Left lung (tissue), 4 donors: ENCODE measurements at regions not wholly inside any gene's neighbourhood (a gene's known extent, or its start where the extent isn't known, plus 50 kb on each side); places are given as distances from the start of the nearest gene placed in this dataset.

Source experiments
- ATAC-seq: fragments of 200-7000 bp; cut with Tn5 transposase; one replicate; pipeline ENCODE4 v1.9.1; 2020; ENCODE audit warnings: moderate library complexity
- DNase-seq, 4 donors: peaks; one replicate each; pipeline ENCODE4 v3.0.0-alpha.2; 2013 to 2020
- H3K27ac ChIP-seq, 2 donors: fragments of 200-600 bp; sonication (generic) in 1 of 2; one replicate each; pipeline versions ENCODE4 v1.5.0 to v1.8.0; 2020 to 2021
- H3K27me3 ChIP-seq, 2 donors: fragments of 200-600 bp; sonication (generic) in 1 of 2; one replicate each; pipeline versions ENCODE4 v1.5.0 to v1.8.0; 2020 to 2021
- H3K36me3 ChIP-seq, 2 donors: fragments of 200-600 bp; sonication (generic) in 1 of 2; one replicate each; pipeline versions ENCODE4 v1.5.0 to v1.8.0; 2020 to 2021
- H3K4me1 ChIP-seq, 2 donors: fragments of 200-600 bp; one replicate each; pipeline ENCODE4 v1.8.0; 2021
- H3K4me3 ChIP-seq, 2 donors: fragments of 200-600 bp; sonication (generic) in 1 of 2; one replicate each; pipeline versions ENCODE4 v1.5.0 to v1.8.0; 2020 to 2021; ENCODE audit warnings: mild to moderate bottlenecking in 1 of 2
- H3K9me3 ChIP-seq, 2 donors: fragments of 200-600 bp; sonication (generic) in 1 of 2; one replicate each; pipeline versions ENCODE4 v1.5.0 to v1.8.0; 2020 to 2021
- intact Hi-C, 2 donors: fragments of 100-400 bp; cut with DNase I; formaldehyde crosslinking; loops; one replicate each; pipeline versions ENCODE4 v1.11.2 to v1.14.2; 2022
- TF ChIP-seq, protein P1 (sequence below), 2 donors: fragments of 200-600 bp; sonication (generic) in 1 of 2; IDR thresholded peaks; one replicate each; pipeline versions ENCODE4 v1.5.0 to v1.8.0; 2021; ENCODE audit warnings: antibody characterized with exemption in 2 of 2
- donor health status: DM: no; HTN: yes; CAD: no.
- donor health status: DM: no; HTN: no; CAD: no.

- Histone ChIP-seq H3K9me3 (peaks cover 0 to 10% of the 10 kb centered on the region in 2 donors), H3K4me1 (no peaks in the 10 kb centered on the region), H3K36me3 (no peaks in the 10 kb centered on the region), H3K27ac (no peak overlapping the region), H3K27me3 (no peaks in the 10 kb centered on the region), H3K4me3 (no peak overlapping the region)
- TF ChIP-seq, protein P1, sequence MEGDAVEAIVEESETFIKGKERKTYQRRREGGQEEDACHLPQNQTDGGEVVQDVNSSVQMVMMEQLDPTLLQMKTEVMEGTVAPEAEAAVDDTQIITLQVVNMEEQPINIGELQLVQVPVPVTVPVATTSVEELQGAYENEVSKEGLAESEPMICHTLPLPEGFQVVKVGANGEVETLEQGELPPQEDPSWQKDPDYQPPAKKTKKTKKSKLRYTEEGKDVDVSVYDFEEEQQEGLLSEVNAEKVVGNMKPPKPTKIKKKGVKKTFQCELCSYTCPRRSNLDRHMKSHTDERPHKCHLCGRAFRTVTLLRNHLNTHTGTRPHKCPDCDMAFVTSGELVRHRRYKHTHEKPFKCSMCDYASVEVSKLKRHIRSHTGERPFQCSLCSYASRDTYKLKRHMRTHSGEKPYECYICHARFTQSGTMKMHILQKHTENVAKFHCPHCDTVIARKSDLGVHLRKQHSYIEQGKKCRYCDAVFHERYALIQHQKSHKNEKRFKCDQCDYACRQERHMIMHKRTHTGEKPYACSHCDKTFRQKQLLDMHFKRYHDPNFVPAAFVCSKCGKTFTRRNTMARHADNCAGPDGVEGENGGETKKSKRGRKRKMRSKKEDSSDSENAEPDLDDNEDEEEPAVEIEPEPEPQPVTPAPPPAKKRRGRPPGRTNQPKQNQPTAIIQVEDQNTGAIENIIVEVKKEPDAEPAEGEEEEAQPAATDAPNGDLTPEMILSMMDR (IDR thresholded peaks at IDR 0.05): no peak
- intact Hi-C loops: no loop called here
- peak; percentile 77 for ATAC-seq
- no peak for DNase-seq
These were observed 672.2 kb downstream of the CPS1 start for GRCh38 chr2:211228559-211228958.

DNA sequence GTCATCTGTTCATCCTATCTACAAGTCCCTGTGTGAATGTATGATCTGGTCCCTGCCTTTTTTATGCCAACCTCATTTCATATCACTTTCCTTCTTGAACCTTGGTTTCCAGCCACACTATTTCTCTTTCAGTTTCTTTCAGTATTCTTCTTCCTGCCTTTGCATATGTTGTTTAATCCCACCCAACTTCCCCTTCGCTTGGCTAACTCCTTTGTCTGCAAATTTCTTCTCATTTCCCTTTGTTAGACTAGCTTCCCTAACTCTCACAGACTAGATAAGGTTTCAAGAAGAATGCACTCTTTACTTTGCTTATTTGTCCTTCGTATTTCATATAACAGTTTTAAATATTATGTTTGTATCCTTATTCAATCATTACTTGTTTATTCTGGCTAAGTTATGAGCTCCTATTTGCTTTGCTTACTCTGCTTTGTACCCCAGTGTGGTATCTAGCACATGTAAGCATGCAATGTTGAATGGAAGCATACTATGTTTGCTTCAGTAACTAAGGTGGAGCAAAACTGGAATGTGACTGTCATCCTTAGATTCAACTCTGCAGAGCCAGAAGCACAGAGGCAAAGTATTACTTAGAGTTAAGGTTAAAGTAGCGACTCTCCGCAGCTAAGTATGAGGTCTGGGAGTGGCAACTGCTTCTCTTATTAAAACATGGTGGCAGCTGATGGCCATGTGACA, 681.3 kb downstream of the CPS1 start:
- DNase-seq (no peak), ATAC-seq (no peak)
- Histone ChIP-seq H3K9me3 (peaks cover 0 to 4% of the 10 kb centered on the region in 2 donors), H3K4me3 (no peak overlapping the region), H3K27me3 (no peaks in the 10 kb centered on the region), H3K36me3 (no peaks in the 10 kb centered on the region), H3K27ac (no peak overlapping the region), H3K4me1 (no peaks in the 10 kb centered on the region)
- TF ChIP-seq, protein P1 (IDR thresholded peaks at IDR 0.05): no peak
- intact Hi-C loops: no loop called here

DNA sequence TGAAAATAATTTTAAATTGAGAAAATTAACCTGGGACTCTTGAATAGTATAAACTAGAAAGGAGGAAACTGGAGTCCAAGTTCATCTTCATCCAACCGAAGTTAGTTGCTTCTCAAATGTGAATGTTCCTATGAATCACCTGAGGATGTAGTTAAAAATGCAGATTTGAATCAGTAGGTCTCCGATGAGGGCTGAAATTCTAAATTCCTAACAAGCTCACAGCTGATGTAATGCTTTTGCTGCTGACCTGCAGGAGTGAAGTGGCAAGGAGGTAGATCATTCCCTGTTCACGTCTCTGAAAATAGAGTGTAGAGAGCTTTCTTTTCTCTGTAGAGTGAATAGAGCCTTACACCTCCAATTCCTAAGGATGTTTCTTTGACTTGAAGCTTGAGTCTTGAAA, 685.5 kb downstream of the CPS1 start:
- ATAC-seq (no peak), DNase-seq (no peak)
- Histone ChIP-seq H3K27ac (no peak overlapping the region), H3K4me1 (no peaks in the 10 kb centered on the region), H3K4me3 (no peak overlapping the region), H3K9me3 (no peaks in the 10 kb centered on the region), H3K27me3 (no peaks in the 10 kb centered on the region), H3K36me3 (no peaks in the 10 kb centered on the region)
- intact Hi-C loops: no loop called here
- TF ChIP-seq, protein P1 (IDR thresholded peaks at IDR 0.05): no peak

GRCh38 chr2:211247751-211248150, 691.4 kb downstream of the CPS1 start:
- no peak overlapping the region for H3K4me3 ChIP-seq
- H3K9me3 ChIP-seq: no peaks in the 10 kb centered on the region
- ATAC-seq: no peak
- no peaks in the 10 kb centered on the region for H3K4me1 ChIP-seq
- no peaks in the 10 kb centered on the region for H3K36me3 ChIP-seq
- H3K27ac ChIP-seq: no peak overlapping the region
- TF ChIP-seq, protein P1 (IDR thresholded peaks at IDR 0.05): no peak
- intact Hi-C loops: no loop called here
- H3K27me3 ChIP-seq: no peaks in the 10 kb centered on the region
- no peak for DNase-seq

DNA sequence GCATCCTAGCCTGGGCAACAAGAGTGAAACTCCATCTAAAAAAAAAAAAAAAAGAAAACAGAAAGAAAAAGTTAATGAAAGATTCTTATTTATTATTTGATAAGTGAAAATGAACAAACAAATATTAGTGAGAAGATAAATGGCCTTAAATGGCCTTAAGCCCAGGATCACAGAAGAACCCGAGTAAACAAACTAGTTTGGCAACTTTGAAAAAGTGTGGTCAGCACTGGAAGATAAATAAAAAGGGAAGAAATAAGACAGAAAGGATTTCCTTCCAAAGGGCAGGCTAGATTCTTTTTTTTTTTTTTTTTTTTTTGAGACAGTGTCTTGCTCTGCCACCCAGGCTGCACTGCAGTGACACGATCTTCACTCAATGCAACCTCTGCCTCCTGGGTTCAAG, 692.4 kb downstream of the CPS1 start:
- Histone ChIP-seq H3K4me1 (no peaks in the 10 kb centered on the region), H3K27ac (no peak overlapping the region), H3K4me3 (no peak overlapping the region), H3K36me3 (no peaks in the 10 kb centered on the region), H3K9me3 (no peaks in the 10 kb centered on the region), H3K27me3 (no peaks in the 10 kb centered on the region)
- ATAC-seq (no peak), DNase-seq (no peak)
- intact Hi-C loops: no loop called here
- TF ChIP-seq, protein P1 (IDR thresholded peaks at IDR 0.05): no peak
